PC-9 (cell line): ENCODE measurements at regions not wholly inside any gene's neighbourhood (a gene's known extent, or its start where the extent isn't known, plus 50 kb on each side); places are given as distances from the start of the nearest gene placed in this dataset.

Experiments used
- EZH2 ChIP-seq: fragments of 200-600 bp; sonication (generic); IDR thresholded peaks from 2 replicates; pipeline ENCODE4 v1.8.0; 2017; ENCODE audit warnings: antibody characterized with exemption, low read depth
- TF ChIP-seq, protein P1 (sequence below): fragments of 200-600 bp; sonication (generic); conservative IDR thresholded peaks from 2 replicates; pipeline ENCODE4 v1.6.1; 2017; ENCODE audit warnings: mixed run types, antibody characterized with exemption, mild to moderate bottlenecking, moderate library complexity

DNA sequence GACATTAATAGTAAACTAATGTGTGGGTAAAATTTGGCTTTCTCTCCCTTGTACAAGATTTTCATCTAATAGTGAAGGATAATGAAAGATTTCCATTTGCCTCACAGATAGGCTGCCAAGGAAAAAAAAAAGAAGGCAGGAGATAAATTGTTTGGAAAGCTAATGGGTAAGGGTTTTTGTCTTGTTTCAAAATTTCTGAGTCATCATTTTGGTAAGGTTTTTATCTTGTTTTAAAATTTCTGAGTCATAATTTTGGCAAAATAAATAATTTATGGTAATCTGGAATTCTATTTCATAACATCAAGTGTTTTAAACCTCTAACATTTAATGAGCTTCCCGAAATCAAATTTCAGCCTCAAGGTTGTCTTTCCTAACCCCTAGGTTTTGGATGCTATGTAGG, 1035.7 kb upstream of the FBXO33 start:
- TF ChIP-seq, protein P1, sequence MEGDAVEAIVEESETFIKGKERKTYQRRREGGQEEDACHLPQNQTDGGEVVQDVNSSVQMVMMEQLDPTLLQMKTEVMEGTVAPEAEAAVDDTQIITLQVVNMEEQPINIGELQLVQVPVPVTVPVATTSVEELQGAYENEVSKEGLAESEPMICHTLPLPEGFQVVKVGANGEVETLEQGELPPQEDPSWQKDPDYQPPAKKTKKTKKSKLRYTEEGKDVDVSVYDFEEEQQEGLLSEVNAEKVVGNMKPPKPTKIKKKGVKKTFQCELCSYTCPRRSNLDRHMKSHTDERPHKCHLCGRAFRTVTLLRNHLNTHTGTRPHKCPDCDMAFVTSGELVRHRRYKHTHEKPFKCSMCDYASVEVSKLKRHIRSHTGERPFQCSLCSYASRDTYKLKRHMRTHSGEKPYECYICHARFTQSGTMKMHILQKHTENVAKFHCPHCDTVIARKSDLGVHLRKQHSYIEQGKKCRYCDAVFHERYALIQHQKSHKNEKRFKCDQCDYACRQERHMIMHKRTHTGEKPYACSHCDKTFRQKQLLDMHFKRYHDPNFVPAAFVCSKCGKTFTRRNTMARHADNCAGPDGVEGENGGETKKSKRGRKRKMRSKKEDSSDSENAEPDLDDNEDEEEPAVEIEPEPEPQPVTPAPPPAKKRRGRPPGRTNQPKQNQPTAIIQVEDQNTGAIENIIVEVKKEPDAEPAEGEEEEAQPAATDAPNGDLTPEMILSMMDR = no peak
- no peak for TF ChIP-seq EZH2
